NCI-H526 treated with DMSO at 0.1 percent for 48 hours (cell line): ENCODE measurements at regions not wholly inside any gene's neighbourhood (a gene's known extent, or its start where the extent isn't known, plus 50 kb on each side); places are given as distances from the start of the nearest gene placed in this dataset.
"Not testable (repeated sequence)": the region's sequence is repeated elsewhere in the genome, so short reads cannot be mapped to it uniquely, and the experiment has no call there.

Experiments used
- DNase-seq: peaks from one replicate; lab custom pipeline; 2025; lab: John Stamatoyannopoulos, UW

GRCh38 chr12:68425998-68426397 is 93.8 kb upstream of the MDM1 start:
- no peak for DNase-seq

DNA sequence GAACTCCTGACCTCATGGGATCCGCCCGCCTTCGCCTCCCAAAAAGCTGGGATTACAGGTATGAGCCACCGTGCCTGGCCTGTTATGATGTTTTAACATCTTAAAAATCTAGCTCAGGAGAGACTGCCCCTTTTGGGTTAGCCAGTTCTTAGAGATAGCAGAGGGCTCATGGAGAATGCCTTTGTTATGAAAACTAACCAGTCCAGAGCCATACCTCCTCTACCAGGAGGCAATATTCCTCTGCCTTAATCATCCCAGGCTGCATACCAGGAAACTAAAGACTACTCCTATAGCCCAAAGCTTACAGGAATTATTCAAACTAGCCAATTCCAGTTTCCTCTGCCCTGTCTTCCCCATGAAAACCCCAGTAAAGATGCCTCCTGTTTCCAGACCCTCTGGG is 96.0 kb upstream of the MDM1 start:
- no peak for DNase-seq

DNA sequence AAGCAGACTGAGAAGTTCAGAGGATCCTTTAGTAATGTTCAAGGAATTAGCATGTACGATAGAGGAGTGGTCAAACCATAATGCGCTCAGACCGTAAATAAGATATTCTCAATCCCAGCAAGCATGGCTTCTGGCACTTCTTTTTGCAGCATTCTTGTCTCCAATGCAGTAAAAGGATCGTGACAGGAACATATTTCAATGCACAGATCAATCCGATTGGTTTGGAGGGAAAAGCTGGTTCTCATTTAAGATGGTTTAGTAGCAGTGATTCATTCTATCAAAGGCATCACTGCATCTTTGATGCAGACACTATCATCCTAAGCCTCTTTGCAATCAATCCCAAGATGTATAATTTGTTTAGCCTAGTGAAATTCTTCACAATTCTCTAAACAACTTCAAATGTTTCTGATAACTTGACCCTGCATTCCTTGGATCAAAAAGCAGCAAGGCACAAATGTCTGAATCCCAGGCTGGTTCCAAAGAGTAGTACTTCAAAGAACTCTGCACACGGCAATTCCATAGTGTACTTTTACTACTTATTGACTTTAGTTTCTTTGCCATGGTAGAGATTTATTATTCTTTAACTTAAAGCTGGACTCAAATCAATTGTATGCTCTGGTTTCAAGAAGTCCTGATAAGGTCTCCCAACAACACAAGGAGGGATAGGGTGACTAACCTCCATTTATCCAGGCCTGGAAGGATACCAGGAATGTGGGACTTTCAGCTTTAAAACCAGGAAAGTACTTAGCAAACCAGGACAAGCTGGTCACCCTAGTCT is 96.8 kb upstream of the MDM1 start:
- DNase-seq: no peak

GRCh38 chr12:68429696-68430095 is 97.5 kb upstream of the MDM1 start:
- DNase-seq: no peak

GRCh38 chr12:68431786-68432185 is 99.6 kb upstream of the MDM1 start:
- DNase-seq: no peak

DNA sequence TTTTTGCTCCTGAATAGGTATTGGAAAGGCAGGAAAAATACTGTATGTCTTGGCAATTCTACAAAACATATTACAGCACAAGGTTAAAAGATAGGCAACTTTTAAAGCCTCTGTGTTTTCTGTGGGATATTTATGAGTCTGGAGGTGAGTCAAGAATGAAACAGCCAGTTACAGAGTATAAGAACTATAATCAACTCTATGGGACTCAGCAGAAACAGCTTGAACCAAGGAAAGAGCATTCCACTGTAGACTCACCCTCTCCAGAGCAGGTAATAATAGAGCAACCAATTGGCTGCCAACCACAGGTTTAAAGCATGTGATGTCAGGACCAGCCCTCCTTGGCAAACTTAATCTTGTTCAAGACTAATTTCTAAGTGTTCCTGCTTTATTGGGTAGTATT is 100.5 kb upstream of the MDM1 start:
- DNase-seq: no peak

DNA sequence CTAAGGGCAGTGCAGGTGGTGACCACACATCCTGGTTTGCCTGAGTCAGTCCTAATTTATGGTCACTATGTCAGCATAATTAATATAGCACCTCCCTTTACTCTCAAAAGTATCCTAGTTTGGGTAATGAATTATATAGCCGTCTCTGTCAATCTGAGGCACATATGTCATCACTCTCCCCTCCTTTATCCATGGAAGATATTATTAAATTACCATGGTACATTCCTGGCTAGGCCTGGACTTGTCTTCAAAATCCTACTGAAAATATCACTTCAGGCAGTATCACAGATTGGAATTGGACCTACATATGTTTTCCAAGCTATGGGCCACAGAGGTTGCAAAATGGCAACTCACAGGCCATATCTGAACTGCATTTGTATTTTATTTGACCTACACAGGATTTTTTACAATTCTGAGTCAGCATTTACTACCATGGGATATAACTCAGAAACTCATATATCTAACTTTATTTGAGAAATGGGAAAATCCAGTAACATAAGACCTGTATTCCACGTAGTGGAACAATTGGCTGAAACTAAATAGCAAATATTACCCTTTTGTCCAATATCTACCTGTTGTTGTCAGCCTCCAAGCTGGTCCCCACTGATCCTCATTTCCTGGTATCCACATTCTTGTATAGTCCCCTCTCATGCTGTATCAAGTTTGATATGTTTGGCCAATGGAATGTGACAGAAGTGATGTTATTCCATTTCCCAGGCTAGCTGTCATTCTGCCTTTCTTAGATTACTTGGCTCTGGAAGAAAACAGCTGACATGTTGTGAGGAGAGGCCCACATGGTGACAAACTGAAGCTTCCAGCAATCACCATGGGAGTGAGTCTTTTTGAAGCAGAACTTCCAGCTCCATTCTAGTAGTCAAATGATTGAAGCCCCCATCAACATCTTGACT is 102.5 kb upstream of the MDM1 start:
- no peak for DNase-seq

- DNase-seq: no peak
Observed at GRCh38 chr12:68435299-68435637, 103.1 kb upstream of the MDM1 start.

DNA sequence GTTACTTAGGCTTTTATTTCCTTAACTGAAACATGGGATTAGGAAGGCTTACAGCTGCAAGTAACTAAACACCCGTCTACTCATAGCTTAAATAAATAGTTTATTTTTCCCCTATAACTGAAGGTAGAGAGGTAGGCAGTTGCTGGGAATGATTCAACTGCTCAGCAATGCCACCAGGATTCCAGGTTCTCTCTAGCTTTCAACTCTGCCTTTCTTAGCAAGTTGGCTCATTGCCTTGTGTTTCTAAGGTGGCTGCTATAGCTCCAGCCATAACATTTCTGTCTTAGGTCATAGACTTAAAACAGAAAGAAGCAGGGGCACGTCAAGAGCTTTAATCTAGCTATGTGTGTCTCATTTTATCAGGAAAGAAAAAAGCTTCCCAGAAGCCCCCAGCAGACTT is 103.7 kb upstream of the MDM1 start:
- DNase-seq: no peak

- DNase-seq: no peak
Observed at GRCh38 chr12:68438601-68439000, 106.4 kb upstream of the MDM1 start.

DNA sequence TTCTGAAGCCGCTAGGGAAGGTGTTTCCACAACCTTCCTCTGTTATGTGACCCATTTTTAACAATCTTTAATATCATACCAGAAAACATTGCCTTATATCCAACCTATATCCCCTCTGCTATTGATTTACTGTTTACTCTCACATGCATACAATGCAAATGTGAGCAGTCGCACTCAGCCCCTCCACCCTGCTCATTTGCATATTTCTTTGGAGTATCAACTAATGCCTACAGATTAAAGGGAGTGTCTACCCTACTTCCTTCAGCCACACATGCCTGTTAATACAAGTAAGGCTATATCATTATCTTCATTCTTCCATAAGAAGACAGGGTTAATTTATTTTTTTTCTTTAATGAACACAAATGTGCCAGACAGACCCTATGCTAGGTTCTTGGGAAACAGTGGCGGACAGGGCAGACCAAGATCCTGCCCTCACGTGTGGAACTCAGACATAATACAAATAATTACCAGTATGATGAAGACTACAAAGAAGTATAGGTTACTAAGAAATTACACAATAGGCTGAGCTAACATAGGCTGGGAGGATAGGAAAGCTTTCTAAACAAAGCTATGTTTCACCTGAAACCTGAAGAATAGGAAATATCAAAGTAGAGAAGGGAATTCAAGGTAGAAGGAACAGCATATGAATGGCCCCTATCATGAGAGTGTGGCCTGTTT is 107.3 kb upstream of the MDM1 start:
- DNase-seq: peak; percentile 86

DNA sequence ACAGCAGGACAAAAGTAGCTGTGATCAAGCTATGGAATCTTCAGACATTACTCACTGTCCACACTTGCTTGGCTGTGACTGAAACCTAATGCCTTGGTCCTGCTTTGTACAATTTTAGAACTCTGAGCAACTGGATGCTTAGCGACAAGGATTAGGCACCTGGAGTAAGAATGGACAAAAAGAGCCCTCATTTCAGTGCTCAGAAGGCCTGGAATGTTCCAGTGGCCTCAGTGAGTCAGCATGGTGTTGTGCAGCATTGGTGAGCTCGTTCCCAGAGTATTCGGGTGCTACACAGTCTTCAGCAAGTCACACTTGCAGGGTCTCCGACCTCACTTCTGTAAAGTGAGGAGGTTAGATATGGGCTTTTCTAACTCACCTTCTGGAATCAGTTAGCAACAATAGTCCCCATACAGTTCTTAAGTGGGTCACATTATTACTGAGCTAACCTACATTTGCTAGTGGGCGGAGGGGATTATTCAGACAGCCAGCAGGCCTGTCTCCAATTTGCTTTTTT is 108.0 kb upstream of the MDM1 start:
- no peak for DNase-seq

DNA sequence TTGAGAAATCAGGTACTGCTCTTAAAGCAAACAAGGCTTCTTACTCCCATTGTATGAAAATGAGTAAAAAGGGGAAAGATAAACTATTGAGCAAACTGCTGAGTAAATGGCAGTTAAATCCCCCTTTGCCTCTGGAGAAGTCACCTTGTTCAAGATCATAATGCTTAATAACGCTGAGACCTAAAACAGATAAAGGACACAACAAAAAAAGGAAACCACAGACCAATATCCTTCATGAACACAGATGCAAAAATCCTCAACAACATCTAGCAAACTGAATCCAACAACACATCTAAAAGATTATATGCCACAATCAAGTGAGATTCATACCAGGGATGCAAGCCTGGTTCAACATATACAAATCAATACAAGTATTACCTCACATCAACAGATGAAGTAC is 109.0 kb upstream of the MDM1 start:
- DNase-seq: no peak

DNA sequence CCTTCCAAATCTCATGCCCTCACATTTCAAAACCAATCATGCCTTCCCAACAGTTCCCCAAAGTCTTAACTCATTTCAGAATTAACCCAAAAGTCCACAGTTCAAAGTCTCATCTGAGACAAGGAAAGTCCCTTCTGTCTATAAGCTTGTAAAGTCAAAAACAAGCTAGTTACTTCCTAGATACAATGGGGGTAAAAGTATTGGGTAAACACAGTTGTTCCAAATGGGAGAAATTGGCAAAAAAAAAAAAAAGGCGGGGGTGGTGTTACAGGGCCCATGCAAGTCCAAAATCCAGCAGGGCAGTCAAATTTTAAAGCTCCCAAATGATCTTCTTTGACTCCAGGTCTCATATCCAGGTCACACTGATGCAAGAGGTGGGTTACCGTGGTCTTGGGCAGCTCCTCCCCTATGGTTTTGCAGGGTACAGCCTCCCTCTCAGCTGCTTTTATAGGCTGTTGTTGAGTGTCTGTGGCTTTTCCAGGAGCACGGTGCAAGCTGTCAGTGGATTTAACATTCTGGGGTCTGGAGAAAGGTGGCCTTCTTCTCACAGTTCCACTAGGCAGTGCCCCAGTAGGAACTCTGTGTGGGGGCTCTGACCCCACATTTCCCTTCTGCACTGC is 110.3 kb upstream of the MDM1 start:
- DNase-seq: not testable (repeated sequence)

- not testable (repeated sequence) for DNase-seq
Observed at GRCh38 chr12:68443695-68444094, 111.5 kb upstream of the MDM1 start.

- DNase-seq: no peak
Observed at GRCh38 chr12:68445824-68446223, 113.7 kb upstream of the MDM1 start.

DNA sequence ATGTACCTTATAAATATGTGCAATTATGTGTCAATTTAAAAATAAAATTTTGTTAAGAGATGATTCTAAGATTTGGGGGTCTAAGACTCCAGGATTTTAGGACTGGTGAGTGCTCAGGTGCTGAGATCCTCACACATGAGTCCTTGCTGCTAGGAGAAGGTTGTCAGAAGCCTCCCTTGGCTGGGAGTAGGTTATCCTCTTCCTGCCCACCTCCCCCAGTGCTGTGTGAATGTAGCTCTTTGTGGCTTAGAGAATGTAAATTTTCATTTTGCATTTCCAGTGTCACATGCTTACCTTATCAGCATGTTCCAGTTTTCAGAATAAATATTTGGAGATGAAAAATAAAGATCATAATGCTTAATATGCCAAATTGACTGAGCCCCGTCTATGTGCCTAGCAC is 114.2 kb upstream of the MDM1 start:
- peak; percentile 94 for DNase-seq

- DNase-seq: peak; percentile 28
Observed at GRCh38 chr12:68446901-68447796, 115.0 kb upstream of the MDM1 start.

DNA sequence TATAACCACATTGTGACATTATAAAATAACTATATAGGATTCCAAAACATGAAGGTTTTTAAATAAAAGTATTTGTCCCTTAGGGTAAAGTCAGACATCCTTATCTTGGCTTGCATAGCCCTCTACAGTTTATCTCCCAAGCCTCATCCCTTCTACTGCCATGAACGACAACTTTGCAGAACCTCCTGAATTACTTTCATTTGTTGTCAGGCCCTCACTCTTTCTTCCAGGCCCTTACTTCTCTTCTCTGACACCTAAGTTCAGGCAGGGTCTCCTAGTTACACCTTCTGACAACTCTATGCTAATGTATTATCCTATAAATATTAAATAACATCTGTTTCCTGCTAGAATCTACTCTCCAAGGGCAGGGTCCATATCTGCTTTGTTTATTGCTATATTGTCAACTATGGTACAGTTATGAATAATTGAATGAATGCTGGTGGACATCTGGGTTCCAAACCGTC is 115.7 kb upstream of the MDM1 start:
- DNase-seq: peak; percentile 30

DNA sequence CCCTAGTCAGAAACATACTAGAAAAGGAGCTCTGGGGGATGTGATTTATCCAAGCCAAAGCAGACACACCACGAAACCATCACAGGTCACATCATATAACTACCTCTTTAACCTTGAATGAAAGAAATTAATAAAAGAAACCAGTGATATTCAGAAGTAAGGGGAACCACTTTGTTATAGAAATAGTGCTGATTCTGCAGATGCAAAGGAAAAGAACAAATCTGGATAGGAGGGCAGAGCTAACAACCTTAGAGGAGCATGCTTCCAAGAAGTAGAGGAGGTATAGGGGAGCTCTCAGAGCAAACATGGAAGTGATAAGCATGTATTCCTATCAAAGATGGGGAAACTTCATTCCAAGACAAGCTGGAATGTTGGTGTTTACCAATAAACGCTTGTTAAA is 117.0 kb upstream of the MDM1 start:
- no peak for DNase-seq

GRCh38 chr12:68450947-68451260 is 118.7 kb upstream of the MDM1 start:
- DNase-seq: no peak
